Activated CD4-positive, alpha-beta memory T cell treated with anti-CD3 and anti-CD28 coated beads, Interleukin-2, amount 10 ng/mL, durations not matched to agents 7 days and 5 days (primary cell): ENCODE measurements at regions not wholly inside any gene's neighbourhood (a gene's known extent, or its start where the extent isn't known, plus 50 kb on each side); places are given as distances from the start of the nearest gene placed in this dataset.

Experiments
- CTCF ChIA-PET: fragments of 350-600 bp; sonication (Branson Sonifier 250); formaldehyde crosslinking; loops from one replicate; lab custom pipeline; 2021; ENCODE audit warnings: antibody characterized with exemption, inconsistent platforms; lab: Charles Lee
- POLR2A ChIA-PET: fragments of 350-600 bp; sonication (Branson Sonifier 250); formaldehyde crosslinking; loops from one replicate; lab custom pipeline; 2021; ENCODE audit warnings: antibody characterized with exemption; lab: Charles Lee
- DNase-seq: peaks from one replicate; pipeline ENCODE4 v3.0.0-alpha.2; 2020
- H3K27ac Mint-ChIP-seq: one replicate; pipeline ENCODE4 v1.8.0; 2021; ENCODE audit warnings: mild to moderate bottlenecking, mixed read lengths
- H3K27me3 Mint-ChIP-seq: one replicate; pipeline ENCODE4 v1.8.0; 2021; ENCODE audit warnings: mixed read lengths
- H3K36me3 Mint-ChIP-seq: one replicate; pipeline ENCODE4 v1.8.0; 2021; ENCODE audit warnings: low read depth, mixed read lengths
- H3K4me1 Mint-ChIP-seq: one replicate; pipeline ENCODE4 v1.8.0; 2021; ENCODE audit warnings: mixed read lengths
- H3K4me3 Mint-ChIP-seq: one replicate; pipeline ENCODE4 v1.8.0; 2021; ENCODE audit warnings: mild to moderate bottlenecking, mixed read lengths
- H3K9me3 Mint-ChIP-seq: one replicate; pipeline ENCODE4 v1.8.0; 2021; ENCODE audit warnings: mixed read lengths

- Mint-ChIP-seq H3K4me1 (no peaks in the 10 kb centered on the region), H3K9me3 (no peaks in the 10 kb centered on the region), H3K36me3 (no peaks in the 10 kb centered on the region), H3K27me3 (no peaks in the 10 kb centered on the region), H3K4me3 (no peak overlapping the region), H3K27ac (no peak overlapping the region)
- DNase-seq, result no peak
- CTCF ChIA-PET, result no interaction called here
- POLR2A ChIA-PET, result no interaction called here
These were observed 173.1 kb upstream of the CDIN1 start for GRCh38 chr15:36406366-36406765.

GRCh38 chr15:36406911-36407310, 172.5 kb upstream of the CDIN1 start:
- H3K36me3 Mint-ChIP-seq, result no peaks in the 10 kb centered on the region
- no peak overlapping the region for H3K4me3 Mint-ChIP-seq
- ChIA-PET CTCF (no interaction called here), POLR2A (no interaction called here)
- DNase-seq, result no peak
- H3K27me3 Mint-ChIP-seq, result no peaks in the 10 kb centered on the region
- H3K4me1 Mint-ChIP-seq, result no peaks in the 10 kb centered on the region
- no peak overlapping the region for H3K27ac Mint-ChIP-seq
- no peaks in the 10 kb centered on the region for H3K9me3 Mint-ChIP-seq

GRCh38 chr15:36407647-36408046, 171.8 kb upstream of the CDIN1 start:
- POLR2A ChIA-PET, result no interaction called here
- Mint-ChIP-seq H3K4me1 (no peaks in the 10 kb centered on the region), H3K27me3 (no peaks in the 10 kb centered on the region), H3K36me3 (no peaks in the 10 kb centered on the region), H3K27ac (no peak overlapping the region), H3K9me3 (no peaks in the 10 kb centered on the region), H3K4me3 (no peak overlapping the region)
- DNase-seq, result no peak
- CTCF ChIA-PET, result no interaction called here

DNA sequence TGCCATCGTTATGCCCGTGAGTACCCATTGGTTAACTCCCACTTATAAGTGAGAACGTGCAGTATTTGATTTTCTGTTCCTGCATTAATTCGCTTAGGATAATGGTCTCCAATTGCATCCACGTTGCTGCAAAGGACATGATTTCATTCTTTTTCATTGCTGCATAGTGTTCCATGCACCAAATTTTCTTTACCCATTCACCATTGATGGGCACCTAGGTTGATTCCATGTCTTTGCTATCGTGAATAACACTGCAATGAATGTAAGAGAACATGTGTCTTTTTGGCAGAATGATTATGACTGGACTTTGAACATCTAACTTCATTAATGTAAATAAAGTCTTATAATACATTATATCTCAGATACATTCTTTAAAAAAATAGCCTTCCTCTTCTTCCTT, 169.6 kb upstream of the CDIN1 start:
- Mint-ChIP-seq H3K27me3 (no peaks in the 10 kb centered on the region), H3K4me1 (no peaks in the 10 kb centered on the region), H3K4me3 (no peak overlapping the region), H3K9me3 (peaks cover 3% of the 10 kb centered on the region), H3K27ac (no peak overlapping the region), H3K36me3 (no peaks in the 10 kb centered on the region)
- DNase-seq, result no peak
- CTCF ChIA-PET, result no interaction called here
- POLR2A ChIA-PET, result no interaction called here

DNA sequence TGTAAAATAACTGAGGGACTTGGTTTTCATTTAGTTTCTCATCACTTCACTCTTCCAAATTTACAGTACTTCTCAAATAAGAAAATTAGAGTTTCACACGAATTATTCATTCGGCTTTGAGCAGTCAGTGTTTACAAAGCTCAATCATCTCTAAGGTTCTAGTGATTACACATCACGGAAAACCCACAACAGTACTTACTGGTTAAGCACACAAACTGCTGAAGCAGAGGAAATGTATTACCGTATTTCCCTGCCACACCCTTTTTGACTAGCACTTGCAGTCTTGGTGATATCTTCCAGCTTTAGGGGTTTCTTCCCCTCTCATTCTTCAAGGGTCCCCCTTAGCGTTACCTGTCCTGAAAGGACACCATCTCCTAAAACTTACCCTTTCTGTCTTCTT, 164.8 kb upstream of the CDIN1 start:
- Mint-ChIP-seq H3K36me3 (no peaks in the 10 kb centered on the region), H3K9me3 (peaks cover 6% of the 10 kb centered on the region), H3K4me3 (no peak overlapping the region), H3K27me3 (no peaks in the 10 kb centered on the region), H3K27ac (no peak overlapping the region), H3K4me1 (no peaks in the 10 kb centered on the region)
- DNase-seq, result no peak
- CTCF ChIA-PET, result no interaction called here
- POLR2A ChIA-PET, result no interaction called here

DNA sequence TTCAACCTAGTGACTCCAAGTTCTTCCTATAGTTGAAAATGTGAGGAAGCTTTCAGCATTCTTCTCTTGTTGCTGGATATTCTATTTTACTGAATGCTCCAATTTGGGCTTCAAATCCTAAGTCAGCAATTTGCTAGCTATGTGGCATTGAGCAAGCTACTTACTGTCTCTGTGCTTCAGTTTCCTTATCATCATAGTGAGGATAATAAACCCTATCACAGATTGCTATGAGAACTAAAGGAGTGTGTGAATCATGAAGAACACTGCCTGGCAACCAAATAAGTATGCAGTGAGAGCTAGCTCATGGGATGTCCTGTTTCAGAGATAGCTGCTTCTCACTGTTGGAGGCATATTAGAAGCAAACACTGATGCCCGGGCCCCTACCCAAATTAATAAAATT, 163.8 kb upstream of the CDIN1 start:
- no peak overlapping the region for H3K4me3 Mint-ChIP-seq
- no peaks in the 10 kb centered on the region for H3K36me3 Mint-ChIP-seq
- CTCF ChIA-PET, result no interaction called here
- no peak overlapping the region for H3K27ac Mint-ChIP-seq
- POLR2A ChIA-PET, result no interaction called here
- no peaks in the 10 kb centered on the region for H3K4me1 Mint-ChIP-seq
- no peaks in the 10 kb centered on the region for H3K27me3 Mint-ChIP-seq
- DNase-seq, result no peak
- H3K9me3 Mint-ChIP-seq, result peaks cover 6% of the 10 kb centered on the region

GRCh38 chr15:36422631-36423030, 156.8 kb upstream of the CDIN1 start:
- ChIA-PET POLR2A (no interaction called here), CTCF (no interaction called here)
- Mint-ChIP-seq H3K36me3 (no peaks in the 10 kb centered on the region), H3K27me3 (no peaks in the 10 kb centered on the region), H3K4me1 (no peaks in the 10 kb centered on the region), H3K4me3 (no peak overlapping the region), H3K9me3 (peaks cover 3% of the 10 kb centered on the region), H3K27ac (no peak overlapping the region)
- no peak for DNase-seq

- POLR2A ChIA-PET, result no interaction called here
- Mint-ChIP-seq H3K4me3 (no peak overlapping the region), H3K9me3 (no peaks in the 10 kb centered on the region), H3K27ac (no peak overlapping the region), H3K36me3 (no peaks in the 10 kb centered on the region), H3K4me1 (no peaks in the 10 kb centered on the region), H3K27me3 (no peaks in the 10 kb centered on the region)
- CTCF ChIA-PET, result no interaction called here
- DNase-seq, result no peak
These were observed 152.7 kb upstream of the CDIN1 start for GRCh38 chr15:36426691-36427090.

DNA sequence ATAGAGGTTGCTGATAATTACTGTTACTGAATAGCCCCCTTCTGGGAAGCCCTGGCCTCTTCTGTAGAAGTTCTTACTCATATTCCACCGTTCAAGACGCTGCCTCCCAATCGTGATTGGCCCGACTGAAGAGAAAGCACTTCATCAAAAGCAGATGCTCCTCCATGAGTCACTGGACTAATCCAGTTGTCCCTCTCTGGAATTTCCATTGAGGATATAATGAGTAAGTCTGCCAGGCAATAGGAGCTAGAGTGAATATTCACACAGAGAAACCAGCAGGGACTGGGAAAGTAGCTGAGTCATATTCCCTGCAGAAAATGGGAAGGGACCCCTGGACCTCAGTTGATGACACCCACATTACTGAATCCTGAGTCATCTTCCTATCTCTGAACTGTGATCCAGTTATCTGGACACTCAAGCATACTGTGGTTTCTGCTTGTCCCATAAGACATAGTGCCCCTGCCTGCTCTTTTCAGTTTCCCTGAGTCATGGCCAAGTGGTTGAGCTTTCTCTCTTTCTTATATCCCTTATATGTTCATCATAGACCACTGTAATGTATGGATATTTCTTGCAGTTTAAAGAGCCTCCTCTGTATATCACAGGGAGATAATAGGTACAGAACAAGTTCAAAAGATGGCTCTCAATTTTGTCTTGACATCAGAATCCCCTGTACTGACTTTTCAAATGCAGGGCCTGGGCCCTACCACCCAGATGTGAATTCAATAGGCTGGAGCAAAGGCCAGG, 151.2 kb upstream of the CDIN1 start:
- no peaks in the 10 kb centered on the region for H3K4me1 Mint-ChIP-seq
- no peaks in the 10 kb centered on the region for H3K9me3 Mint-ChIP-seq
- H3K27ac Mint-ChIP-seq, result no peak overlapping the region
- no peak overlapping the region for H3K4me3 Mint-ChIP-seq
- no peaks in the 10 kb centered on the region for H3K27me3 Mint-ChIP-seq
- ChIA-PET POLR2A (no interaction called here), CTCF (no interaction called here)
- no peaks in the 10 kb centered on the region for H3K36me3 Mint-ChIP-seq
- DNase-seq, result no peak

GRCh38 chr15:36429707-36430106, 149.7 kb upstream of the CDIN1 start:
- Mint-ChIP-seq H3K27ac (no peak overlapping the region), H3K9me3 (no peaks in the 10 kb centered on the region)
- CTCF ChIA-PET, result no interaction called here

GRCh38 chr15:36430280-36430679, 149.1 kb upstream of the CDIN1 start:
- no peaks in the 10 kb centered on the region for H3K9me3 Mint-ChIP-seq
- ChIA-PET POLR2A (no interaction called here), CTCF (no interaction called here)
- H3K27me3 Mint-ChIP-seq, result no peaks in the 10 kb centered on the region
- no peak for DNase-seq
- H3K27ac Mint-ChIP-seq, result no peak overlapping the region
- no peak overlapping the region for H3K4me3 Mint-ChIP-seq
- H3K4me1 Mint-ChIP-seq, result no peaks in the 10 kb centered on the region
- H3K36me3 Mint-ChIP-seq, result no peaks in the 10 kb centered on the region

More at GRCh38 chr15:36429707-36430106, 149.7 kb upstream of the CDIN1 start:
- POLR2A ChIA-PET, result no interaction called here
- DNase-seq, result no peak
- no peaks in the 10 kb centered on the region for H3K27me3 Mint-ChIP-seq
- no peak overlapping the region for H3K4me3 Mint-ChIP-seq
- no peaks in the 10 kb centered on the region for H3K36me3 Mint-ChIP-seq
- no peaks in the 10 kb centered on the region for H3K4me1 Mint-ChIP-seq

GRCh38 chr15:36430726-36431265, 148.6 kb upstream of the CDIN1 start:
- no peak overlapping the region for H3K27ac Mint-ChIP-seq
- H3K4me3 Mint-ChIP-seq, result no peak overlapping the region
- H3K36me3 Mint-ChIP-seq, result no peaks in the 10 kb centered on the region
- H3K4me1 Mint-ChIP-seq, result no peaks in the 10 kb centered on the region
- H3K9me3 Mint-ChIP-seq, result no peaks in the 10 kb centered on the region
- no peaks in the 10 kb centered on the region for H3K27me3 Mint-ChIP-seq
- no peak for DNase-seq
- ChIA-PET CTCF (no interaction called here), POLR2A (no interaction called here)

GRCh38 chr15:36432161-36432560, 147.3 kb upstream of the CDIN1 start:
- Mint-ChIP-seq H3K9me3 (no peaks in the 10 kb centered on the region), H3K4me3 (no peak overlapping the region), H3K27ac (no peak overlapping the region), H3K27me3 (no peaks in the 10 kb centered on the region), H3K36me3 (no peaks in the 10 kb centered on the region), H3K4me1 (no peaks in the 10 kb centered on the region)
- ChIA-PET POLR2A (no interaction called here), CTCF (no interaction called here)
- DNase-seq, result no peak

DNA sequence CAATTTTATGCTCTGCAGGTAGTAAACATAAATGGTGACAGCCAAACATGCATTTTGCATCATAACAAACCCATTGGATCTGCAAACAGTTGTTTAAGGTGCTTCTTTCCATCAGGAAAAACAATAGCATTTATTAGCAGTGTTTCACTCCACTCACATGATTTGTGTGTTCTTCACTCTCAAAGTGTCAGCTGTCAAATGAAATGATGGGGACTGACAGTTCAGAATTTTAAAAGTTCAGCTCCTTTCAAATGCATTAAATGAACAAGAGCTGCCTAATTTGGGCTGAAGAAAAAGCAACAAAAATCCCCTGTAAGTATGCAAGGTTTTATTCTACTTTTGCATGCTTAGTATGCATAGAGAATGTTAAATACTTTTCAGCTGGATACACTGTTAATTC, 145.2 kb upstream of the CDIN1 start:
- H3K27ac Mint-ChIP-seq, result no peak overlapping the region
- no peak overlapping the region for H3K4me3 Mint-ChIP-seq
- DNase-seq, result no peak
- ChIA-PET CTCF (no interaction called here), POLR2A (no interaction called here)
- no peaks in the 10 kb centered on the region for H3K27me3 Mint-ChIP-seq
- no peaks in the 10 kb centered on the region for H3K9me3 Mint-ChIP-seq
- no peaks in the 10 kb centered on the region for H3K36me3 Mint-ChIP-seq
- H3K4me1 Mint-ChIP-seq, result no peaks in the 10 kb centered on the region
